Astrocyte of the spinal cord (primary cell): ENCODE measurements at regions not wholly inside any gene's neighbourhood (a gene's known extent, or its start where the extent isn't known, plus 50 kb on each side); places are given as distances from the start of the nearest gene placed in this dataset.

Experiments used
- DNase-seq: peaks from one replicate; pipeline ENCODE4 v3.0.0; 2011; ENCODE audit warnings: low read depth, low spot score
- H3K4me3 ChIP-seq: 2 replicates; pipeline ENCODE4 v1.5.1; 2011; ENCODE audit warnings: low read depth, mild to moderate bottlenecking, low read length, moderate library complexity
- in situ Hi-C: cut with HindIII; loops from 2 replicates; pipeline ENCODE4 v1.10.0; 2017; ENCODE audit warnings: low sequenced_read_pairs
- TF ChIP-seq, protein P1 (sequence below): IDR thresholded peaks from 2 replicates; pipeline ENCODE4 v1.5.1; 2012; ENCODE audit warnings: low read depth, mild to moderate bottlenecking, low read length, inconsistent platforms

DNA sequence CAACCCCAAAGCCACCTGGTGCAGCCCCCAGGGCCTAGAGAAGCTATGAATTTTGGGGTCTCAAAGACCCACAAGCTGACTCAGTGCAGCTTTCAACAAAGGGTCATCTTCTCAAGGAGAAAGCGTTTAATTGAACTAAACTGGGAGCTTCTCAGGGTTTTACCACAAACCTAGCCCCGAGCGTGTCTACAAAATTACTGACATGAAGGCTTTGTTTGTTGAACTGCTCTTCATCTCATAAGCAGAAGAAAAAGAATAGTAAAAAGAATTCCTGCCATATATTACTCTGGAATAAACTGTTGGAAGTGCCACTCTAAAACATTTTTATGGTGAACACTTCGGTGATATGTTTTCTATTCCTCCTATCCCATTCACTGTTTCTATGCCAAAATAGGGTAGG is 50.8 kb upstream of the INCENP start:
- no peak overlapping the region for H3K4me3 ChIP-seq
- TF ChIP-seq, protein P1, sequence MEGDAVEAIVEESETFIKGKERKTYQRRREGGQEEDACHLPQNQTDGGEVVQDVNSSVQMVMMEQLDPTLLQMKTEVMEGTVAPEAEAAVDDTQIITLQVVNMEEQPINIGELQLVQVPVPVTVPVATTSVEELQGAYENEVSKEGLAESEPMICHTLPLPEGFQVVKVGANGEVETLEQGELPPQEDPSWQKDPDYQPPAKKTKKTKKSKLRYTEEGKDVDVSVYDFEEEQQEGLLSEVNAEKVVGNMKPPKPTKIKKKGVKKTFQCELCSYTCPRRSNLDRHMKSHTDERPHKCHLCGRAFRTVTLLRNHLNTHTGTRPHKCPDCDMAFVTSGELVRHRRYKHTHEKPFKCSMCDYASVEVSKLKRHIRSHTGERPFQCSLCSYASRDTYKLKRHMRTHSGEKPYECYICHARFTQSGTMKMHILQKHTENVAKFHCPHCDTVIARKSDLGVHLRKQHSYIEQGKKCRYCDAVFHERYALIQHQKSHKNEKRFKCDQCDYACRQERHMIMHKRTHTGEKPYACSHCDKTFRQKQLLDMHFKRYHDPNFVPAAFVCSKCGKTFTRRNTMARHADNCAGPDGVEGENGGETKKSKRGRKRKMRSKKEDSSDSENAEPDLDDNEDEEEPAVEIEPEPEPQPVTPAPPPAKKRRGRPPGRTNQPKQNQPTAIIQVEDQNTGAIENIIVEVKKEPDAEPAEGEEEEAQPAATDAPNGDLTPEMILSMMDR = no peak
- no peak for DNase-seq
- in situ Hi-C loops = no loop called here

DNA sequence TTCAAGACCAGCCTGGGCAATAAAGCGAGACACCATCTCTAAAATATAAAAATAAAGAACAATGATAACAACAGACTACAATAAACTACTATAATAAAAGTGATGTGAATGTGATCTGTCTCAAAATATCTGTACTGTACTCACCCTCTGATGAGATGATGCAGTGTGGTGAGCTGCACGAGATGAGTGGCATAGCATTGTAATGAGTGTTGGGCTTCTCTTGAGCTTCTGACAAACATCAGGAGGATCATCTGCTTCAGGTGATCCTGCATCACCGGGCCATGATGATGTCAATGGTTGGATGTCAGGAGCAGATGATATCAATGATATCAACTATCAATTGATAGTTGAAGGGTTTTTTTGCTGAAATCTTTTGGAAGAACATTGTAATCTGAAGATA is 52.4 kb upstream of the INCENP start:
- DNase-seq = no peak
- no peak overlapping the region for H3K4me3 ChIP-seq
- TF ChIP-seq, protein P1 = no peak
- in situ Hi-C loops = no loop called here

DNA sequence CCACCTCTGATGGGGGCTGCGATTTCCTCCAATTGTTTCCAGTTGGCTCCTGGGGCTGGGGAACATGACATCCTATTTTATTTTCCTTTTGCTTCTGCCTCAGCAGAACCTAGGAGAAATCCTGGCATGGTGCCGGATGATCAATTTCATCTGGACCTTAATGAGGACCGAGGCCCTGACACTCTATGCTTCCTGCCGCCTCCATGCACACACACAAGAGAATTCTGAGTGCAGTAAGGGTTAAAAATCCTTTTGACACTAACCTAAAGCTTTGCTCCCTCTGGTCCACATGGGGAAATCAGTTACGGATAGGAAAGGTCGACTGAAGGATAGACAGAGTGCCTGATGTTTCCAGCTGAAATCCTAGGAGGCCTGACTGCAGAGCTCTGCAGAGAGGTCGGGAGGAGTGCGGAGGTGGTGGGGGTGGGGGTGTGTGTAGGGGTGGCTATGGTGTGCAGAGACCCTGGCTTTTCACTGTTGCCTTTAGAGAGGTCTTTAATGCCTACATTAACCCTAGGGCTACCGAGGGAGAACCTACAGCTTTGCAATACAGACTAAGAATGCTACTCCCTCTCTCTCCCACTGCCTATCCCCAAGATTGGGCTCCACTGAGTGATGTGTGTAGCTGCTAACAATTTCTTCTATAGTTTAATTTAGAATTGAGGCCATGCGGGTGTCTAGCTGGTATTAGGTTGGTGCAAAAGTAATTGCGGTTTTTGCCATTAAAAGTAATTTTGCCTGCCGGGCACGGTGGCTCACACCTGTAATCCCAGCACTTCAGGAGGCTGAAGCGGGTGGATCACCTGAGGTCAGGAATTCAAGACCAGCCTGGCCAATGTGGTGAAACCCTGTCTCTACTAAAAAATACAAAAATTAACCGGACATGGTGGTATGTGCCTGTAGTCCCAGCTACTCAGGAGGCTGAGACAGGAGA is 53.6 kb upstream of the INCENP start:
- in situ Hi-C loops = no loop called here

DNA sequence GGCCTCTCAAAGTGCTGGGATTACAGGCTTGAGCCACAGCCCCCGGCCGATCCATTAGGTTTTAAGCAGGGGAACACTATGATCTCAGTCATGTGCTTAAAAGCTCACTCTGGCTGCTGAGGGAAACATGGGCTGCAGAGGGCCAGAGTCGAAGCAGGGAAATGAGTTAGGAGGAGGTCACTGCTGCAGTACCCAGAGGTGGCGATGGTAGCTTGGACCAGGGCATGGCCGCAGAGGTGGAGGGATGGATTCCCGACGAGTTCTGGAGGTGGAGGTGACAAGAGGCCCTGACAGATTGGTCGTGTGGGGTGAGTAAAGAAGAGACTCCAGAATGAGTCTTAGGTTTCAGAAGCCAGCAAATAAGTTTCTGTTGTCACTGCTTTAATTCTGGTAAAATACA is 54.4 kb upstream of the INCENP start:
- in situ Hi-C loops = no loop called here
- H3K4me3 ChIP-seq = no peak overlapping the region
- TF ChIP-seq, protein P1 = no peak
- DNase-seq = no peak

More for the DNA sequence above, 53.6 kb upstream of the INCENP start:
- TF ChIP-seq, protein P1 = no peak
- no peak overlapping the region for H3K4me3 ChIP-seq
- DNase-seq = no peak

DNA sequence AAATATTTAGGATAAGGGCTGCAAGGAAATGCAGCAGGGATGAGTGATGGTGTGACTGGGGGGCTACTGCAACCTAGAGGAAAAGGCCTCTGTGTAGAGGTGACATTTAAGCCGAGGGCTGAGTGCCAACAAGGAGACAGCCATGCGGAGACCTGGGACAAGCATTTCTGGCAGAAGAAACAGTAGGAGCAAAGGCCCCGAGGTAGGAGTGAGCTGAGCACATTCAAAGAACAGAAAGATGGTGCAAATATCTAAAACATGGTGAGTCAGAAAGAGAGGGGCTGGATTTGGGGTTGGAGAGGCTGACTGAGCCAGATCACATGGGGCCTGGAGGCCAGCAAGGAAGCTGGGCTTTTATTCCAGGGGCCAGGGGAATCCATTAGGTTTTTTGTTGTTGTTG is 55.1 kb upstream of the INCENP start:
- in situ Hi-C loops = no loop called here
- H3K4me3 ChIP-seq = no peak overlapping the region
- TF ChIP-seq, protein P1 = no peak
- DNase-seq = no peak

DNA sequence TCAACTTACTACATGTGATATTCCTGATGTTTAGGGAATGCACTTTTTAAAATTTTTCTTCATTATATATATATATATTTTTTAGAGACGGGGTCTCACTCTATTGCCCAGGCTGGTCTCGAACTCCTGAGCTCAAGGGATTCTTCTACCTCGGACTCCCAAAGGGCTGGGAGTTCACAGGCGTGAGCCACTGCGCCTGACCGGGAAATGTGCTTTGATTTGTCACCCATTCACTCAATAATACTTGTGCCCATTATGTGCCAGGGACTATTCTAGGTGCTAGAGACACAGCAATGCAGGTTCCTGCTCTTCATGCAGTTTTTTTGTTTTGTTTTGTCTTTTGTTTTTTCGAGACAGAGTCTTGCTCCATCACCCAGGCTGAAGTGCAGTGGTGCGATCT is 56.1 kb upstream of the INCENP start:
- DNase-seq = no peak
- in situ Hi-C loops = no loop called here
- TF ChIP-seq, protein P1 = no peak
- H3K4me3 ChIP-seq = no peak overlapping the region
